Activated T-helper 1 cell treated with anti-CD3 and anti-CD28 coated beads, Interleukin-2, amount 50 U/mL, for 16 hours (primary cell): ENCODE measurements at regions not wholly inside any gene's neighbourhood (a gene's known extent, or its start where the extent isn't known, plus 50 kb on each side); places are given as distances from the start of the nearest gene placed in this dataset.

Experiments used
- DNase-seq, 2 donors: peaks; one replicate each; pipeline ENCODE4 v3.0.0-alpha.2; 2020; ENCODE audit warnings: low read depth in 1 of 2, low spot score in 1 of 2

- DNase-seq: no peak
Measured at GRCh38 chr10:44774676-44775401, 136.3 kb upstream of the TMEM72 start.

- no peak for DNase-seq
Measured at GRCh38 chr10:44775402-44775741, 135.8 kb upstream of the TMEM72 start.

- no peak for DNase-seq
Measured at GRCh38 chr10:44776181-44776580, 135.0 kb upstream of the TMEM72 start.

GRCh38 chr10:44779511-44779910, 131.6 kb upstream of the TMEM72 start:
- no peak for DNase-seq

GRCh38 chr10:44780426-44780825, 130.7 kb upstream of the TMEM72 start:
- no peak for DNase-seq

GRCh38 chr10:44781131-44781530, 130.0 kb upstream of the TMEM72 start:
- no peak for DNase-seq

- DNase-seq: no peak
Measured at GRCh38 chr10:44786286-44786850, 124.8 kb upstream of the TMEM72 start.

GRCh38 chr10:44787480-44788075, 123.6 kb upstream of the TMEM72 start:
- DNase-seq: no peak

GRCh38 chr10:44788147-44789129, 122.7 kb upstream of the TMEM72 start:
- DNase-seq: no peak

- DNase-seq: no peak
Measured at GRCh38 chr10:44792119-44792775, 118.9 kb upstream of the TMEM72 start.

- no peak for DNase-seq
Measured at GRCh38 chr10:44799966-44800365, 111.2 kb upstream of the TMEM72 start.

GRCh38 chr10:44801383-44802327, 109.5 kb upstream of the TMEM72 start:
- DNase-seq: no peak

GRCh38 chr10:44803862-44804261, 107.3 kb upstream of the TMEM72 start:
- no peak for DNase-seq

GRCh38 chr10:44804661-44805060, 106.5 kb upstream of the TMEM72 start:
- DNase-seq: no peak

GRCh38 chr10:44805466-44806210, 105.5 kb upstream of the TMEM72 start:
- DNase-seq: no peak

- no peak for DNase-seq
Measured at GRCh38 chr10:44806950-44807349, 104.2 kb upstream of the TMEM72 start.

- no peak for DNase-seq
Measured at GRCh38 chr10:44807451-44807850, 103.7 kb upstream of the TMEM72 start.

- DNase-seq: no peak
Measured at GRCh38 chr10:44809647-44810046, 101.5 kb upstream of the TMEM72 start.

GRCh38 chr10:44811072-44811471, 100.1 kb upstream of the TMEM72 start:
- no peak for DNase-seq
